ENCODE measurements at regions not wholly inside any gene's neighbourhood (a gene's known extent, or its start where the extent isn't known, plus 50 kb on each side); places are given as distances from the start of the nearest gene placed in this dataset.

DNA sequence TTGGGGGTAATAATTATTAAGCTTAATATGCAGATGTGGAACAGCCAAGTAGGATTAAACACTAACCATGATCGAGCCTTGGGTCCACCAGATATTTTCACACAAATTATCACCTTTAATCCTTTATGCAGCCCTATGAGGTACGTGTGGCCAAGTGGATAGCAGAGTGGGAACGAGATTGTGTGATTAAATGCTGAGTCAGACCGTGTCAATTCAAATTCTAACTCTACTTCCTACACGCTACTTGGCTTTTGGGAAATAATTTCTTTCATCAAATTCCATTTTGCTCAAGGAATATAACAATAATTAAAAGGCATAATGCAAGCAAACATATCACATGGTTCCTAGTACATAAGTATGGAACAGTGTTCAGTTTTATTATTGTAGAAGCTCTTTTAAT lies 329.2 kb downstream of the CBLN4 start:
- no peaks in the 10 kb centered on the region for H3K27me3 ChIP-seq (ENCODE audit: insufficient read depth, low read length)
- TF ChIP-seq, protein P1, sequence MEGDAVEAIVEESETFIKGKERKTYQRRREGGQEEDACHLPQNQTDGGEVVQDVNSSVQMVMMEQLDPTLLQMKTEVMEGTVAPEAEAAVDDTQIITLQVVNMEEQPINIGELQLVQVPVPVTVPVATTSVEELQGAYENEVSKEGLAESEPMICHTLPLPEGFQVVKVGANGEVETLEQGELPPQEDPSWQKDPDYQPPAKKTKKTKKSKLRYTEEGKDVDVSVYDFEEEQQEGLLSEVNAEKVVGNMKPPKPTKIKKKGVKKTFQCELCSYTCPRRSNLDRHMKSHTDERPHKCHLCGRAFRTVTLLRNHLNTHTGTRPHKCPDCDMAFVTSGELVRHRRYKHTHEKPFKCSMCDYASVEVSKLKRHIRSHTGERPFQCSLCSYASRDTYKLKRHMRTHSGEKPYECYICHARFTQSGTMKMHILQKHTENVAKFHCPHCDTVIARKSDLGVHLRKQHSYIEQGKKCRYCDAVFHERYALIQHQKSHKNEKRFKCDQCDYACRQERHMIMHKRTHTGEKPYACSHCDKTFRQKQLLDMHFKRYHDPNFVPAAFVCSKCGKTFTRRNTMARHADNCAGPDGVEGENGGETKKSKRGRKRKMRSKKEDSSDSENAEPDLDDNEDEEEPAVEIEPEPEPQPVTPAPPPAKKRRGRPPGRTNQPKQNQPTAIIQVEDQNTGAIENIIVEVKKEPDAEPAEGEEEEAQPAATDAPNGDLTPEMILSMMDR (conservative IDR thresholded peaks at IDR 0.05): no peak
- H4K91ac ChIP-seq (ENCODE audit: insufficient read length, low read depth, low read length): no peak overlapping the region
- no peaks in the 10 kb centered on the region for H4K20me1 ChIP-seq (ENCODE audit: control insufficient read depth, insufficient read depth, insufficient read length)
- H3K27ac Mint-ChIP-seq: no peak overlapping the region
- H3K79me2 ChIP-seq (ENCODE audit: insufficient read depth, low read length): no peaks in the 10 kb centered on the region
- H2BK5ac ChIP-seq (ENCODE audit: insufficient read length, low read length): no peak overlapping the region
- H3K79me1 ChIP-seq (ENCODE audit: insufficient read depth, low read depth, low read length, poor library complexity, severe bottlenecking): no peaks in the 10 kb centered on the region
- H3K4me1 Mint-ChIP-seq: peaks cover 0 to 3% of the 10 kb centered on the region in 2 experiments; a peak in 2 of 4 replicates
- no peak overlapping the region for H4K5ac ChIP-seq (ENCODE audit: insufficient read length, low read depth, low read length)
- no peak overlapping the region for H2BK120ac ChIP-seq (ENCODE audit: low read depth, low read length, poor library complexity, severe bottlenecking)
- H3K4me1 ChIP-seq (ENCODE audit: insufficient read depth, low read length): no peaks in the 10 kb centered on the region; the same call in 1 of the 2 replicates
- no peaks in the 10 kb centered on the region for H3K9me3 Mint-ChIP-seq
- H3K14ac ChIP-seq (ENCODE audit: insufficient read depth, low read length): no peak overlapping the region
- no peak overlapping the region for H2BK15ac ChIP-seq (ENCODE audit: low read depth, low read length)
- no peak overlapping the region for H3K56ac ChIP-seq (ENCODE audit: insufficient read length, low read depth, low read length)
- no peak for DNase-seq
- H3K9me3 ChIP-seq (ENCODE audit: control insufficient read depth, low read depth, low read length): no peaks in the 10 kb centered on the region
- no peaks in the 10 kb centered on the region for H3K23me2 ChIP-seq (ENCODE audit: insufficient read length, low read depth, low read length, poor library complexity, severe bottlenecking)
- H3K9ac ChIP-seq (ENCODE audit: extremely low read depth, insufficient read length, low read length): no peak overlapping the region
- H3K23ac ChIP-seq (ENCODE audit: insufficient read length, low read depth, low read length): no peak overlapping the region
- H3K4me3 Mint-ChIP-seq: no peak overlapping the region
- H3K4me2 ChIP-seq (ENCODE audit: insufficient read depth, insufficient read length, low read length): no peak overlapping the region
- H2AK5ac ChIP-seq (ENCODE audit: insufficient read length, low read length): no peak overlapping the region
- no peak overlapping the region for H3K4ac ChIP-seq (ENCODE audit: low read depth, low read length)
- H3K27me3 Mint-ChIP-seq (ENCODE audit: low read depth): no peaks in the 10 kb centered on the region
- H2AFZ ChIP-seq (ENCODE audit: low read length): no peak overlapping the region
- no peak overlapping the region for H3K18ac ChIP-seq (ENCODE audit: insufficient read length, low read depth, low read length)
- no peak overlapping the region for H3K27ac ChIP-seq (ENCODE audit: insufficient read length, low read depth, low read length)
- no peak overlapping the region for H2BK20ac ChIP-seq (ENCODE audit: low read depth, low read length, poor library complexity, severe bottlenecking)
- no peak overlapping the region for H3T11ph ChIP-seq (ENCODE audit: low read length)
- no CpG with 5 or more reads among the region's 5 CpGs for WGBS (ENCODE audit: extremely low coverage, insufficient read length, low lambda C conversion rate)
- H2BK12ac ChIP-seq (ENCODE audit: insufficient read length, low read depth, low read length): no peak overlapping the region
- no peak overlapping the region for H4K8ac ChIP-seq (replicated peaks; ENCODE audit: insufficient read length, low read depth, low read length)
- no peaks in the 10 kb centered on the region for H3K36me3 Mint-ChIP-seq (ENCODE audit: insufficient read depth in 1 of 3, low read depth in 3 of 3)

Measured in H9 (cell line).